Esophagus muscularis mucosa (tissue), 4 donors: ENCODE measurements at regions not wholly inside any gene's neighbourhood (a gene's known extent, or its start where the extent isn't known, plus 50 kb on each side); places are given as distances from the start of the nearest gene placed in this dataset.
A peak's percentile ranks its signal among the peaks of the same experiment; 100 is the strongest.
"Not testable (repeated sequence)": the region's sequence is repeated elsewhere in the genome, so short reads cannot be mapped to it uniquely, and the experiment has no call there.

Source experiments
- DNase-seq: peaks from one replicate; pipeline ENCODE4 v3.0.0-alpha.2; 2017; ENCODE audit errors: extremely low spot score
- H3K27ac ChIP-seq, 4 donors: fragments of 200-600 bp; sonication (generic); replicated peaks in 1 of 4; 1 replicate in 3 of 4; 2 replicates in 1 of 4; pipeline ENCODE4 v1.5.1; 2016 to 2019; ENCODE audit warnings: mild to moderate bottlenecking in 1 of 4
- H3K27me3 ChIP-seq, 4 donors: fragments of 200-600 bp; sonication (generic); one replicate each; pipeline versions ENCODE4 v1.5.1 to v1.6.0; 2016 to 2019
- H3K36me3 ChIP-seq, 4 donors: fragments of 200-600 bp; sonication (generic); one replicate each; pipeline ENCODE4 v1.5.1; 2016 to 2019
- H3K4me1 ChIP-seq, 4 donors: fragments of 200-600 bp; sonication (generic); one replicate each; pipeline ENCODE4 v1.5.1; 2016 to 2019
- H3K4me3 ChIP-seq, 4 donors: fragments of 200-600 bp; sonication (generic); 1 replicate in 2 of 4; 2 replicates in 2 of 4; pipeline ENCODE4 v1.5.1; 2016 to 2019; ENCODE audit warnings: mild to moderate bottlenecking in 4 of 4, moderate library complexity in 1 of 4
- H3K9me3 ChIP-seq, 4 donors: fragments of 200-600 bp; sonication (generic); 1 replicate in 3 of 4; 2 replicates in 1 of 4; pipeline ENCODE4 v1.5.1; 2016 to 2019
- WGBS: methylation state at CpG from one replicate; pipeline ENCODE4 v1.1.5; 2018; 5-methylcytosine and 5-hydroxymethylcytosine counted together
- intact Hi-C: fragments of 100-400 bp; cut with DNase I; formaldehyde crosslinking; loops from one replicate; pipeline ENCODE4 v1.15.1; 2023
- TF ChIP-seq, protein P1 (sequence below), 3 experiments: fragments of 200-600 bp in 2 of 3; fragments of 450-650 bp in 1 of 3; sonication (generic) in 2 of 3; IDR thresholded peaks; one replicate each; pipeline ENCODE4 v1.5.1; 2017 to 2019; ENCODE audit warnings: antibody characterized with exemption in 3 of 3, mild to moderate bottlenecking in 2 of 3, moderate library complexity in 1 of 3

DNA sequence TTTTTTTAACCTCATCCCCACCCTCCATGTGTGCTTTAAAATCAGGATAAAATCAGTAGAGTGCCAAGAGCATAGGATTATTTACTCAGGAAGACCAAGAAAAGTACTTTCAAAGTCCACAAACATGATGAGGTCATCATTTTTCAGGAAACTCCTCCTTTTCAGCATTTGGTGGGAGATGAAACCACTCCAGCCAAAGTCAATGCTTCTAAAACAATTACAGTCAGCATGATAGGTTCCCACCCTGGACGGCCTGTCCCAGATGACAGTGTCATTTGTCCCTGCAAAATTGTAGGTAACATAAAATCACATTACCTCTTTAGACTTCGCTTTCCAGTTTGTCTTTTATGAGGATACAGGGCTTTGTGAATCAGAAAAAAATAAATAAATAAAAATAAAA lies 836.7 kb downstream of the SPATA31A1 start:
- intact Hi-C loops, H3K27me3 ChIP-seq, H3K4me3 ChIP-seq, H3K27ac ChIP-seq, H3K4me1 ChIP-seq, DNase-seq, H3K9me3 ChIP-seq, H3K36me3 ChIP-seq: not testable (repeated sequence)
- no CpG with 5 or more reads among the region's 2 CpGs for WGBS

DNA sequence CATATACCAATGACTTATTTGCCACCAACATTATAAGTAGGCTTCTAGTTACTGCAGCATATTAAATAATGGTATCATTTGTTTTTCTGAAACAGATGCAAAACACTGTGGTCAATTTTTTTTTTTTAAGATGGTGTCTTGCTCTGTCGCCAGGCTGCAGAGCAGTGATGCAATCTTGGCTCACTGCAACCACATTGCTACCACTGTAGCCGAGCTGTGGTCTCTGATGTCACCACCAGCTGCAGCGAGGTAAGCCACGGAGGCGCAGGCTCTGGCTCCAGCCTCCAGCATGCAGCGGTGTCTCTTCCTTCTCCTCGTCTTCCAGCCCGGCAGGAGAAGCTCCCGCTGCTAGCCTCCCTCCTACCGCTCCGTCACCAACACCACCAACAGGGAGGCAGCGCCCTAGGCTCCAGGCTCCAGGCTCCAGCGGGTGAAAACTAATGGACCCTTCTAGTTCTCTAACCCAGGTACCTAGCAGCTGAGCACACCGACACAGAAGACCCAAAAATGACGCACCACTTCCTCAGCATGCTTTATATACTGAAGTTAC lies 840.8 kb downstream of the SPATA31A1 start:
- H3K27ac ChIP-seq, H3K4me1 ChIP-seq, H3K27me3 ChIP-seq, DNase-seq, H3K4me3 ChIP-seq, H3K36me3 ChIP-seq, H3K9me3 ChIP-seq, intact Hi-C loops: not testable (repeated sequence)
- 87% methylated on average over 14 of the region's 15 CpGs for WGBS

DNA sequence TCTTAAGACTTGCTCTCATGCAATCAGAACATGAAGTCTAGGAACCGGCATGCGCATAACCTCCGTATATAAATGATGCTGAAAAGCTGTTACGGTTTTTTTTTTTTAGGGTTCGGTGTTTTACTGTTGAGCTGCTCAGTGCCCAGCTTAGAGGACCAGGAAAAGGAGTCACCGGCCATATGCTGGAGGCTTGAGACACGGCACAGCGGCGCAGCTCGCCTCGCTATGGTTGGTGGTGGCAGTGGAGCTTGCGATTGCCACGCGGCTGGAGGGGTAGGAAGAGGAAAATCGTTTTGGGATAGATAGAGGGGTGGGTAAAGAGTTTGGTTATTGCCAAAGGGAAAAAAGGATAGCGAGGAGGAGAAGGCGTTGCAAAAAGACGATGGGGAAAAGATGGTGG lies 841.3 kb downstream of the SPATA31A1 start:
- H3K27ac ChIP-seq, H3K4me1 ChIP-seq, H3K9me3 ChIP-seq, intact Hi-C loops, H3K27me3 ChIP-seq, H3K36me3 ChIP-seq, H3K4me3 ChIP-seq, DNase-seq: not testable (repeated sequence)
- WGBS = 95% methylated on average over 9 of the region's 18 CpGs

DNA sequence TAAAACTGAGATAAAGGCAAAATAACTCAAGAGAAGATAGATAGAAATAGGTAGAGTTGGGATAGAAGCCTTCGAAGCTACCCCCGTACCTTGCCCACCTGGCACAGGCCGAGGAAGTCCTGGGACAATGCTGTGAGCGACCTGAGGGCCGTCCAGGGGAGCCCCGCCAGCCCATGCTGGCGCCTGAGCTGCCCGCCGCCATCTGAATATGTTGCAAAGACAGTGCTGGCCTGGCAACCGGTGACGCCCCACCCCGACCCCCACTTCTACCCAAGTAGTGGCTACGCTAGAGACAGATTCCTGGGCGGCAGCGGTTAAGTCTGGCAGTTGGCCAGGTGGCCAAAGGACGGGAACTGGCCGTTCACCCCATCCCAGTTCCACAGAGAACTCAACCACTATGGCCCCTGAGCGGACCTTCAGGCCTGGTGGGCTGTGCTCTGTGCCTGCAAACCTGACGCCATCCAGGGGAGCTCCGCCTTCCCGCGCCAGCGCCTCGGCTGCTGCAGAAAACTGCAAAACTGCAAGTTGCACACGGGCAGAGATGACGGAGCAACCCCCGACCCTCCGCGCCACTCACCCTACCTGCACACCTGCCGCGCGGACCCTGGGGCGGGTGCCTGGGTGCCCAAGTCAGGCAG lies 866.2 kb downstream of the SPATA31A1 start:
- H3K4me1 ChIP-seq, intact Hi-C loops, H3K9me3 ChIP-seq, H3K27me3 ChIP-seq, H3K36me3 ChIP-seq, H3K27ac ChIP-seq, DNase-seq, H3K4me3 ChIP-seq: not testable (repeated sequence)
- WGBS = no CpG with 5 or more reads among the region's 33 CpGs

DNA sequence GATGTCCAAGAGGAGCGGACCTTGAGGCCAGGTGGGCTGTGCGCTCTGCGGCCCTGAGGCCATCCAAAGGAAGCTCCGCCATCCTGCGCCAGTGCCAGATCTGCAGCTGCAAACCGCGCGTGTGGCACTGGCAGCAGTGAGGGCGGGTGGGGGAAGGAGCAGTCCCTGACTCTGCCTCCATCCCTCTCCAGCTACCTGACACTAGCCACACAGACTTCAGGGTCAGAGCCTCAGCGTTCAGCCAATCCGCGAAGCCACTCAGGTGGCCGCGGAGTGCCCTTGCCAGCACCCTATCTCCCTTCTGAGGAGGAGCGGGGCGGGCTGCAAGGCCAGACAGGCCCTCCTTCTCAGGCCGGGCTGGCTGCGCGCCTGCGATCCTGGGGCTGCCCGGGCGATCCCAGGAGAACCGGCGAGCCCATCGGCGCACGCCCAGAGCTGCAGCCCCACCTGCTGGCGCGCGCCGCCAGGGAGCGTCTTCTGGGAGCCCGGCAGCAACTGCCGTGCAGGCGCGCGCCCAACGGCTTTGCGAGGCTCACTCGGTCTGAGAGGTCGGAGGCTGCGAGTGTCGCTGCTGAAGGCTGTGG lies 867.2 kb downstream of the SPATA31A1 start:
- H3K4me1 ChIP-seq, H3K9me3 ChIP-seq, H3K27me3 ChIP-seq, H3K36me3 ChIP-seq, H3K27ac ChIP-seq, DNase-seq, intact Hi-C loops: not testable (repeated sequence)
- TF ChIP-seq, protein P1, sequence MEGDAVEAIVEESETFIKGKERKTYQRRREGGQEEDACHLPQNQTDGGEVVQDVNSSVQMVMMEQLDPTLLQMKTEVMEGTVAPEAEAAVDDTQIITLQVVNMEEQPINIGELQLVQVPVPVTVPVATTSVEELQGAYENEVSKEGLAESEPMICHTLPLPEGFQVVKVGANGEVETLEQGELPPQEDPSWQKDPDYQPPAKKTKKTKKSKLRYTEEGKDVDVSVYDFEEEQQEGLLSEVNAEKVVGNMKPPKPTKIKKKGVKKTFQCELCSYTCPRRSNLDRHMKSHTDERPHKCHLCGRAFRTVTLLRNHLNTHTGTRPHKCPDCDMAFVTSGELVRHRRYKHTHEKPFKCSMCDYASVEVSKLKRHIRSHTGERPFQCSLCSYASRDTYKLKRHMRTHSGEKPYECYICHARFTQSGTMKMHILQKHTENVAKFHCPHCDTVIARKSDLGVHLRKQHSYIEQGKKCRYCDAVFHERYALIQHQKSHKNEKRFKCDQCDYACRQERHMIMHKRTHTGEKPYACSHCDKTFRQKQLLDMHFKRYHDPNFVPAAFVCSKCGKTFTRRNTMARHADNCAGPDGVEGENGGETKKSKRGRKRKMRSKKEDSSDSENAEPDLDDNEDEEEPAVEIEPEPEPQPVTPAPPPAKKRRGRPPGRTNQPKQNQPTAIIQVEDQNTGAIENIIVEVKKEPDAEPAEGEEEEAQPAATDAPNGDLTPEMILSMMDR (IDR thresholded peaks at IDR 0.05) = peak; percentile 28 to 44 (median 36)
- no CpG with 5 or more reads among the region's 43 CpGs for WGBS
- H3K4me3 ChIP-seq = peak overlapping the region in 3 of 4 donors; percentile 20 to 42 (median 37)

DNA sequence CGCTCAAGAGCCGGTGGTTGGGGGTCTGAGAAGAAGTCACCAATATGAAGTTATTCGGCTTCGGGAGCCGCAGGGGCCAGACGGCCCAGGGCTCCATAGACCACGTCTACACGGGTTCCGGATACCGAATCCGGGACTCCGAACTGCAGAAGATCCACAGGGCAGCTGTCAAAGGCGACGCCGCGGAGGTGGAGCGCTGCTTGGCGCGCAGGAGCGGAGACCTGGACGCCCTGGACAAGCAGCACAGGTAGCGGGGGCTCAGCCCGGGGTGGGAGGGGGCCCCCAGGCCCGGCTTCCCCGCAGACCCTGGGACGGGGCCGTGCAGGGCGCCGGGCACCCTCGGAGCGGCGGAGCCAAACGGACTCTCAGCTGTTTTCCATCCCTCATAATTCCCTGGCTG lies 867.9 kb downstream of the SPATA31A1 start:
- peak overlapping the region in 3 of 4 donors; percentile 20 to 47 (median 37) for H3K4me3 ChIP-seq
- DNase-seq, H3K27ac ChIP-seq, H3K9me3 ChIP-seq, H3K27me3 ChIP-seq, H3K36me3 ChIP-seq, intact Hi-C loops, H3K4me1 ChIP-seq: not testable (repeated sequence)
- WGBS = no CpG with 5 or more reads among the region's 33 CpGs
